PC-3 (cell line): ENCODE measurements at regions not wholly inside any gene's neighbourhood (a gene's known extent, or its start where the extent isn't known, plus 50 kb on each side); places are given as distances from the start of the nearest gene placed in this dataset.
A peak's percentile ranks its signal among the peaks of the same experiment; 100 is the strongest.

ENCODE experiments used
- ATAC-seq: fragments of 200-7000 bp; cut with Tn5 transposase; 2 replicates; pipeline ENCODE4 v1.9.1; 2020; ENCODE audit warnings: mild to moderate bottlenecking, moderate library complexity
- BruUV-seq: library from RNA; stranded (reverse); fragments of 400-500 nt; replicated peaks from 2 replicates; lab custom pipeline; 2021; lab: Mats Ljungman, UMichigan
- CTCF ChIA-PET: fragments of 300-600 bp; sonication (Branson Sonifier 250); formaldehyde crosslinking; loops from one replicate; lab custom pipeline; 2022; ENCODE audit warnings: antibody characterized with exemption; lab: Charles Lee
- POLR2A ChIA-PET: fragments of 300-600 bp; sonication (Branson Sonifier 250); formaldehyde crosslinking; loops from one replicate; lab custom pipeline; 2022; ENCODE audit warnings: antibody characterized with exemption; ENCODE audit not compliant: unreplicated experiment; lab: Charles Lee
- DNase-seq: peaks from one replicate; pipeline ENCODE4 v3.0.0-alpha.2; 2015
- H2AFZ ChIP-seq: fragments of 300-600 bp; sonication (generic); 2 replicates; pipeline ENCODE4 v1.6.0; 2016; ENCODE audit warnings: antibody characterized with exemption, low read length
- H3F3A ChIP-seq: fragments of 300-600 bp; sonication (generic); one replicate; pipeline ENCODE4 v1.6.0; 2017; ENCODE audit warnings: antibody characterized with exemption, low read length, control low read depth, mild to moderate bottlenecking; ENCODE audit not compliant: unreplicated experiment
- H3K27ac ChIP-seq: fragments of 300-600 bp; sonication (generic); 2 replicates; pipeline ENCODE4 v1.5.1; 2016; ENCODE audit warnings: mild to moderate bottlenecking, low read length
- H3K27me3 ChIP-seq: fragments of 300-600 bp; sonication (generic); 2 replicates; pipeline ENCODE4 v1.6.1; 2016; ENCODE audit warnings: low read length, mixed read lengths
- H3K36me3 ChIP-seq: fragments of 300-600 bp; sonication (generic); 2 replicates; pipeline ENCODE4 v1.6.1; 2016; ENCODE audit warnings: low read depth, mixed run types, low read length, mixed read lengths
- H3K4me1 ChIP-seq: fragments of 300-600 bp; sonication (generic); 2 replicates; pipeline ENCODE4 v1.5.1; 2016; ENCODE audit warnings: low read length; ENCODE audit not compliant: insufficient read depth
- H3K4me2 ChIP-seq: fragments of 300-600 bp; sonication (generic); 2 replicates; pipeline ENCODE4 v1.6.0; 2016; ENCODE audit warnings: low read length
- H3K4me3 ChIP-seq: fragments of 300-600 bp; sonication (generic); 2 replicates; pipeline ENCODE4 v1.5.1; 2016; ENCODE audit warnings: mild to moderate bottlenecking, low read length, mixed read lengths
- H3K79me2 ChIP-seq: fragments of 300-600 bp; sonication (generic); 2 replicates; pipeline ENCODE4 v1.6.1; 2017; ENCODE audit warnings: low read length, mixed read lengths
- H3K9ac ChIP-seq: fragments of 300-600 bp; sonication (generic); 2 replicates; pipeline ENCODE4 v1.6.0; 2016; ENCODE audit warnings: mild to moderate bottlenecking, low read length
- H3K9me2 ChIP-seq: fragments of 300-600 bp; sonication (generic); replicated peaks from 2 replicates; pipeline ENCODE4 v1.6.1; 2016; ENCODE audit warnings: mixed run types, low read length, mixed read lengths
- H3K9me3 ChIP-seq: fragments of 300-600 bp; sonication (generic); 2 replicates; pipeline ENCODE4 v1.6.1; 2016; ENCODE audit warnings: low read length, mixed read lengths
- H4K20me1 ChIP-seq: fragments of 300-600 bp; sonication (generic); 2 replicates; pipeline ENCODE4 v1.6.1; 2016; ENCODE audit warnings: low read length, mixed read lengths
- EZH2 ChIP-seq: fragments of 300-600 bp; sonication (generic); IDR thresholded peaks from one replicate; pipeline ENCODE4 v1.6.1; 2017; ENCODE audit warnings: antibody characterized with exemption, mild to moderate bottlenecking, low read length; ENCODE audit not compliant: unreplicated experiment
- EZH2phosphoT487 ChIP-seq: fragments of 300-600 bp; sonication (generic); IDR thresholded peaks from 2 replicates; pipeline ENCODE4 v1.6.1; 2018; ENCODE audit warnings: mild to moderate bottlenecking, antibody characterized with exemption, low read length, borderline replicate concordance
- intact Hi-C: fragments of 100-400 bp; cut with micrococcal nuclease; formaldehyde crosslinking; loops from 2 replicates; pipeline ENCODE4 v1.9.0; 2023
- TF ChIP-seq, protein P1 (sequence below): fragments of 300-600 bp; sonication (generic); conservative IDR thresholded peaks from 2 replicates; pipeline ENCODE4 v1.5.1; 2017; ENCODE audit warnings: antibody characterized with exemption, low read depth, mild to moderate bottlenecking, low read length

GRCh38 chr3:34793057-34793456 is 846.3 kb upstream of the ARPP21 start:
- ChIA-PET POLR2A (no interaction called here), CTCF (interaction anchor here (0.7 kb wide), 1 partner anchor 43 kb away, joined by 4 read pairs; no protein-coding TSS in a partner anchor)
- DNase-seq (no peak), ATAC-seq (peak; percentile 98)
- H3F3A ChIP-seq, result no peaks in the 10 kb centered on the region
- H4K20me1 ChIP-seq, result no peaks in the 10 kb centered on the region
- H3K27ac ChIP-seq, result no peak overlapping the region
- no peaks in the 10 kb centered on the region for H3K9me2 ChIP-seq
- H3K79me2 ChIP-seq, result no peaks in the 10 kb centered on the region
- no peaks in the 10 kb centered on the region for H3K27me3 ChIP-seq
- H3K4me2 ChIP-seq, result no peak overlapping the region
- no peak for TF ChIP-seq EZH2
- TF ChIP-seq, protein P1, sequence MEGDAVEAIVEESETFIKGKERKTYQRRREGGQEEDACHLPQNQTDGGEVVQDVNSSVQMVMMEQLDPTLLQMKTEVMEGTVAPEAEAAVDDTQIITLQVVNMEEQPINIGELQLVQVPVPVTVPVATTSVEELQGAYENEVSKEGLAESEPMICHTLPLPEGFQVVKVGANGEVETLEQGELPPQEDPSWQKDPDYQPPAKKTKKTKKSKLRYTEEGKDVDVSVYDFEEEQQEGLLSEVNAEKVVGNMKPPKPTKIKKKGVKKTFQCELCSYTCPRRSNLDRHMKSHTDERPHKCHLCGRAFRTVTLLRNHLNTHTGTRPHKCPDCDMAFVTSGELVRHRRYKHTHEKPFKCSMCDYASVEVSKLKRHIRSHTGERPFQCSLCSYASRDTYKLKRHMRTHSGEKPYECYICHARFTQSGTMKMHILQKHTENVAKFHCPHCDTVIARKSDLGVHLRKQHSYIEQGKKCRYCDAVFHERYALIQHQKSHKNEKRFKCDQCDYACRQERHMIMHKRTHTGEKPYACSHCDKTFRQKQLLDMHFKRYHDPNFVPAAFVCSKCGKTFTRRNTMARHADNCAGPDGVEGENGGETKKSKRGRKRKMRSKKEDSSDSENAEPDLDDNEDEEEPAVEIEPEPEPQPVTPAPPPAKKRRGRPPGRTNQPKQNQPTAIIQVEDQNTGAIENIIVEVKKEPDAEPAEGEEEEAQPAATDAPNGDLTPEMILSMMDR, result no peak
- no peak for TF ChIP-seq EZH2phosphoT487
- H3K4me3 ChIP-seq, result no peak overlapping the region
- no peak overlapping the region for H3K9ac ChIP-seq
- H2AFZ ChIP-seq, result no peak overlapping the region
- intact Hi-C loops, result loop anchor here (1.0 kb wide), 1 partner anchor 88 kb away; no protein-coding TSS in a partner anchor
- no TSS peak for BruUV-seq
- no peaks in the 10 kb centered on the region for H3K4me1 ChIP-seq
- peaks cover 12% of the 10 kb centered on the region for H3K9me3 ChIP-seq
- no peaks in the 10 kb centered on the region for H3K36me3 ChIP-seq

GRCh38 chr3:34807611-34808010 is 831.7 kb upstream of the ARPP21 start:
- TF ChIP-seq EZH2, result no peak
- TF ChIP-seq, protein P1, result no peak
- no peak for TF ChIP-seq EZH2phosphoT487
- ChIA-PET POLR2A (no interaction called here), CTCF (no interaction called here)
- ATAC-seq, result no peak
- BruUV-seq, result no TSS peak
- no peaks in the 10 kb centered on the region for H3K36me3 ChIP-seq
- H3K4me2 ChIP-seq, result no peak overlapping the region
- no peak for DNase-seq
- intact Hi-C loops, result no loop called here
- H3K27me3 ChIP-seq, result no peaks in the 10 kb centered on the region
- H3K9me3 ChIP-seq, result peaks cover 24% of the 10 kb centered on the region; the same call in 1 of the 2 replicates
- H4K20me1 ChIP-seq, result no peaks in the 10 kb centered on the region
- H3K27ac ChIP-seq, result no peak overlapping the region
- no peak overlapping the region for H3K4me3 ChIP-seq
- H3K9me2 ChIP-seq, result no peaks in the 10 kb centered on the region
- H3F3A ChIP-seq, result no peaks in the 10 kb centered on the region
- H2AFZ ChIP-seq, result no peak overlapping the region
- no peaks in the 10 kb centered on the region for H3K79me2 ChIP-seq
- no peak overlapping the region for H3K9ac ChIP-seq
- no peaks in the 10 kb centered on the region for H3K4me1 ChIP-seq

DNA sequence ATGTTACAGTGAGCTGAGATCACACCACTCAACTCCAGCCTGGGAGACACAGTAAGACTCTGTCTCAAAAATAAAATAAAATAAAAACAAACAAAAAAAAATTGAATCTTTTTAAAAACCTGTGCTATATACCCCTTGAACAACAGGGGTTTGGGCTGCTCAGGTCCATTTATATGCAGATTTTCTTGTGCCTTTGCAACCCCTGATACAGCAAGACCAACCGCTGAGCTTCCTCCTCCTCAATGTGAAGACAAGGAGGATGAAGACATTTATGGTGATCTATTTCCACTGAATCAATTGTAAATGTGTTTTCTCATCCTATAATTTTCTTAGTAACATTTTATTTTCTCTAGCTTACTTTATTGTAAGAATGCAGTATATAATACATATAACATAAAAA is 831.0 kb upstream of the ARPP21 start:
- no peak for DNase-seq
- BruUV-seq, result no TSS peak
- Histone ChIP-seq H3K4me2 (no peak overlapping the region), H4K20me1 (no peaks in the 10 kb centered on the region), H3F3A (no peaks in the 10 kb centered on the region), H3K9me2 (no peaks in the 10 kb centered on the region), H3K9me3 (peaks cover 24% of the 10 kb centered on the region; the same call in 1 of the 2 replicates), H3K27ac (no peak overlapping the region), H3K27me3 (no peaks in the 10 kb centered on the region), H3K79me2 (no peaks in the 10 kb centered on the region), H3K4me1 (no peaks in the 10 kb centered on the region), H2AFZ (no peak overlapping the region), H3K4me3 (no peak overlapping the region), H3K36me3 (no peaks in the 10 kb centered on the region), H3K9ac (no peak overlapping the region)
- intact Hi-C loops, result no loop called here
- TF ChIP-seq, protein P1, result no peak
- TF ChIP-seq EZH2 (no peak), EZH2phosphoT487 (no peak)
- ChIA-PET CTCF (no interaction called here), POLR2A (no interaction called here)
- ATAC-seq, result no peak
